A673 (cell line): ENCODE measurements at regions not wholly inside any gene's neighbourhood (a gene's known extent, or its start where the extent isn't known, plus 50 kb on each side); places are given as distances from the start of the nearest gene placed in this dataset.

Experiments used
- CTCF ChIP-seq: fragments of 300-800, 200-600 bp; sonication (generic); conservative IDR thresholded peaks from 2 replicates; pipeline ENCODE4 v1.5.1; 2017; ENCODE audit warnings: low read depth, mild to moderate bottlenecking, antibody characterized with exemption, low read length, moderate library complexity, mixed read lengths
- EZH2 ChIP-seq: fragments of 200-600 bp; sonication (generic); IDR thresholded peaks from 2 replicates; pipeline ENCODE4 v1.6.1; 2017; ENCODE audit warnings: borderline replicate concordance, low read depth, mild to moderate bottlenecking, mixed read lengths, antibody characterized with exemption, low read length; ENCODE audit not compliant: poor library complexity, severe bottlenecking

GRCh38 chr2:21633466-21633865 is 509.7 kb downstream of the TDRD15 start:
- no peak for TF ChIP-seq CTCF
- TF ChIP-seq EZH2: no peak
